GM12891 (cell line): ENCODE measurements at regions not wholly inside any gene's neighbourhood (a gene's known extent, or its start where the extent isn't known, plus 50 kb on each side); places are given as distances from the start of the nearest gene placed in this dataset.

ENCODE experiments used
- POLR2A ChIP-seq: IDR thresholded peaks from 2 replicates; pipeline ENCODE4 v1.6.1; 2011; ENCODE audit warnings: low read depth, low read length, control low read depth
- POLR2AphosphoS5 ChIP-seq: IDR thresholded peaks from 2 replicates; pipeline ENCODE4 v1.6.1; 2011; ENCODE audit warnings: low read depth, low read length, control low read depth
- TAF1 ChIP-seq: IDR thresholded peaks from 2 replicates; pipeline ENCODE4 v1.6.1; 2011; ENCODE audit warnings: low read depth, low read length, control low read depth

GRCh38 chr12:111085096-111085495, 164.7 kb upstream of the MYL2 start:
- TF ChIP-seq POLR2A, result no peak
- no peak for TF ChIP-seq POLR2AphosphoS5
- no peak for TF ChIP-seq TAF1
